SK-N-SH (cell line): ENCODE measurements at regions not wholly inside any gene's neighbourhood (a gene's known extent, or its start where the extent isn't known, plus 50 kb on each side); places are given as distances from the start of the nearest gene placed in this dataset.

Source experiments
- CTCF ChIP-seq: fragments of 200-600 bp; sonication (generic); IDR thresholded peaks from 2 replicates; pipeline ENCODE4 v1.6.1; 2017; ENCODE audit warnings: antibody characterized with exemption, mild to moderate bottlenecking, moderate library complexity
- EP300 ChIP-seq, 2 experiments: IDR thresholded peaks; 2 replicates each; pipeline versions ENCODE4 v1.4.0 to v1.6.1; 2012; ENCODE audit warnings: borderline replicate concordance in 1 of 2, low read depth in 1 of 2, low read length in 1 of 2
- FOXM1 ChIP-seq: IDR thresholded peaks from 2 replicates; pipeline ENCODE4 v1.4.0; 2012; ENCODE audit warnings: low read depth, mild to moderate bottlenecking
- JUND ChIP-seq: IDR thresholded peaks from 2 replicates; pipeline ENCODE4 v1.4.0; 2012
- PBX3 ChIP-seq: IDR thresholded peaks from 2 replicates; pipeline ENCODE4; 2012
- RAD21 ChIP-seq: IDR thresholded peaks from 2 replicates; pipeline ENCODE4 v1.6.1; 2012; ENCODE audit warnings: mild to moderate bottlenecking, low read length
- RCOR1 ChIP-seq: fragments of 150-350 bp; IDR thresholded peaks from 2 replicates; pipeline ENCODE4 v1.6.1; 2017; ENCODE audit warnings: antibody characterized with exemption, low read length
- REST ChIP-seq: IDR thresholded peaks from 2 replicates; pipeline ENCODE4 v1.6.1; 2012; ENCODE audit warnings: mild to moderate bottlenecking, low read depth, low read length, moderate library complexity
- TAF1 ChIP-seq: IDR thresholded peaks from 2 replicates; pipeline ENCODE4 v1.6.1; 2012; ENCODE audit warnings: low read depth, mild to moderate bottlenecking, low read length, moderate library complexity, borderline replicate concordance
- TEAD4 ChIP-seq: IDR thresholded peaks from 2 replicates; pipeline ENCODE4 v1.4.0; 2012; ENCODE audit warnings: mild to moderate bottlenecking, borderline replicate concordance; ENCODE audit not compliant: insufficient read depth
- USF2 ChIP-seq: fragments of 150-350 bp; IDR thresholded peaks from 2 replicates; pipeline ENCODE4 v1.6.1; 2017; ENCODE audit warnings: antibody characterized with exemption, low read length, low read depth, borderline replicate concordance
- YY1 ChIP-seq: IDR thresholded peaks from 2 replicates; pipeline ENCODE4 v1.4.0; 2012; ENCODE audit warnings: low read depth, mild to moderate bottlenecking

GRCh38 chr6:134627707-134628106, 309.8 kb upstream of the SGK1 start:
- TF ChIP-seq CTCF (no peak), EP300 (IDR thresholded peaks at IDR 0.05; ENCODE audit: borderline replicate concordance in 1 of 2, low read depth in 1 of 2, low read length in 1 of 2) (no peak), USF2 (no peak), RAD21 (no peak), RCOR1 (no peak), TAF1 (no peak), YY1 (no peak), PBX3 (no peak), JUND (no peak), REST (no peak), TEAD4 (no peak), FOXM1 (no peak)
